Astrocyte of the spinal cord (primary cell): ENCODE measurements at regions not wholly inside any gene's neighbourhood (a gene's known extent, or its start where the extent isn't known, plus 50 kb on each side); places are given as distances from the start of the nearest gene placed in this dataset.

Source experiments
- DNase-seq: peaks from one replicate; pipeline ENCODE4 v3.0.0; 2011; ENCODE audit warnings: low read depth, low spot score
- H3K4me3 ChIP-seq: 2 replicates; pipeline ENCODE4 v1.5.1; 2011; ENCODE audit warnings: low read depth, mild to moderate bottlenecking, low read length, moderate library complexity
- CTCF ChIP-seq: IDR thresholded peaks from 2 replicates; pipeline ENCODE4 v1.5.1; 2012; ENCODE audit warnings: low read depth, mild to moderate bottlenecking, low read length, inconsistent platforms
- in situ Hi-C: cut with HindIII; loops from 2 replicates; pipeline ENCODE4 v1.10.0; 2017; ENCODE audit warnings: low sequenced_read_pairs

GRCh38 chr13:31614073-31614472, 125.3 kb upstream of the RXFP2 start:
- no peak for DNase-seq
- in situ Hi-C loops: no loop called here
- no peak overlapping the region for H3K4me3 ChIP-seq
- no peak for TF ChIP-seq CTCF

- no peak for TF ChIP-seq CTCF
- H3K4me3 ChIP-seq: no peak overlapping the region
- in situ Hi-C loops: no loop called here
- DNase-seq: no peak
Measured at GRCh38 chr13:31614704-31615103, 124.6 kb upstream of the RXFP2 start.

- H3K4me3 ChIP-seq: no peak overlapping the region
- DNase-seq: peak; percentile 16
- no peak for TF ChIP-seq CTCF
- in situ Hi-C loops: no loop called here
Measured at GRCh38 chr13:31625115-31625514, 114.2 kb upstream of the RXFP2 start.

GRCh38 chr13:31627097-31627845, 112.1 kb upstream of the RXFP2 start:
- in situ Hi-C loops: no loop called here
- DNase-seq: peak; percentile 72
- TF ChIP-seq CTCF: no peak
- H3K4me3 ChIP-seq: no peak overlapping the region

GRCh38 chr13:31629085-31629780, 110.1 kb upstream of the RXFP2 start:
- TF ChIP-seq CTCF: no peak
- in situ Hi-C loops: no loop called here
- DNase-seq: peak; percentile 64
- no peak overlapping the region for H3K4me3 ChIP-seq

- TF ChIP-seq CTCF: no peak
- no peak overlapping the region for H3K4me3 ChIP-seq
- in situ Hi-C loops: no loop called here
- DNase-seq: no peak
Measured at GRCh38 chr13:31631071-31631470, 108.3 kb upstream of the RXFP2 start.
